ENCODE measurements at regions not wholly inside any gene's neighbourhood (a gene's known extent, or its start where the extent isn't known, plus 50 kb on each side); places are given as distances from the start of the nearest gene placed in this dataset.

- no peaks in the 10 kb centered on the region for H3K9me2 ChIP-seq (ENCODE audit: insufficient read depth, low read length)
- no peaks in the 10 kb centered on the region for H4K20me1 ChIP-seq (ENCODE audit: insufficient read depth)
- H3K4me3 ChIP-seq (ENCODE audit: low read length) = no peak overlapping the region
- no peaks in the 10 kb centered on the region for H3K79me2 ChIP-seq (replicated peaks; ENCODE audit: insufficient read depth, low read length)
- H3K27ac ChIP-seq (ENCODE audit: low read length) = no peak overlapping the region
- TF ChIP-seq RAD21 (conservative IDR thresholded peaks at IDR 0.05) (peak; percentile 49), EZH2 (IDR thresholded peaks at IDR 0.05; ENCODE audit: borderline replicate concordance, insufficient read depth, low read length, poor library complexity, severe bottlenecking) (no peak), POLR2AphosphoS5 (IDR thresholded peaks at IDR 0.05) (no peak), SMC3 (conservative IDR thresholded peaks at IDR 0.05; ENCODE audit: poor library complexity) (peak; percentile 43), TAF1 (IDR thresholded peaks at IDR 0.05; ENCODE audit: low read depth) (no peak)
- TF ChIP-seq, protein P1, sequence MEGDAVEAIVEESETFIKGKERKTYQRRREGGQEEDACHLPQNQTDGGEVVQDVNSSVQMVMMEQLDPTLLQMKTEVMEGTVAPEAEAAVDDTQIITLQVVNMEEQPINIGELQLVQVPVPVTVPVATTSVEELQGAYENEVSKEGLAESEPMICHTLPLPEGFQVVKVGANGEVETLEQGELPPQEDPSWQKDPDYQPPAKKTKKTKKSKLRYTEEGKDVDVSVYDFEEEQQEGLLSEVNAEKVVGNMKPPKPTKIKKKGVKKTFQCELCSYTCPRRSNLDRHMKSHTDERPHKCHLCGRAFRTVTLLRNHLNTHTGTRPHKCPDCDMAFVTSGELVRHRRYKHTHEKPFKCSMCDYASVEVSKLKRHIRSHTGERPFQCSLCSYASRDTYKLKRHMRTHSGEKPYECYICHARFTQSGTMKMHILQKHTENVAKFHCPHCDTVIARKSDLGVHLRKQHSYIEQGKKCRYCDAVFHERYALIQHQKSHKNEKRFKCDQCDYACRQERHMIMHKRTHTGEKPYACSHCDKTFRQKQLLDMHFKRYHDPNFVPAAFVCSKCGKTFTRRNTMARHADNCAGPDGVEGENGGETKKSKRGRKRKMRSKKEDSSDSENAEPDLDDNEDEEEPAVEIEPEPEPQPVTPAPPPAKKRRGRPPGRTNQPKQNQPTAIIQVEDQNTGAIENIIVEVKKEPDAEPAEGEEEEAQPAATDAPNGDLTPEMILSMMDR (IDR thresholded peaks at IDR 0.05; ENCODE audit: poor library complexity, severe bottlenecking) = peak; percentile 47
- TF ChIP-seq, protein P2, sequence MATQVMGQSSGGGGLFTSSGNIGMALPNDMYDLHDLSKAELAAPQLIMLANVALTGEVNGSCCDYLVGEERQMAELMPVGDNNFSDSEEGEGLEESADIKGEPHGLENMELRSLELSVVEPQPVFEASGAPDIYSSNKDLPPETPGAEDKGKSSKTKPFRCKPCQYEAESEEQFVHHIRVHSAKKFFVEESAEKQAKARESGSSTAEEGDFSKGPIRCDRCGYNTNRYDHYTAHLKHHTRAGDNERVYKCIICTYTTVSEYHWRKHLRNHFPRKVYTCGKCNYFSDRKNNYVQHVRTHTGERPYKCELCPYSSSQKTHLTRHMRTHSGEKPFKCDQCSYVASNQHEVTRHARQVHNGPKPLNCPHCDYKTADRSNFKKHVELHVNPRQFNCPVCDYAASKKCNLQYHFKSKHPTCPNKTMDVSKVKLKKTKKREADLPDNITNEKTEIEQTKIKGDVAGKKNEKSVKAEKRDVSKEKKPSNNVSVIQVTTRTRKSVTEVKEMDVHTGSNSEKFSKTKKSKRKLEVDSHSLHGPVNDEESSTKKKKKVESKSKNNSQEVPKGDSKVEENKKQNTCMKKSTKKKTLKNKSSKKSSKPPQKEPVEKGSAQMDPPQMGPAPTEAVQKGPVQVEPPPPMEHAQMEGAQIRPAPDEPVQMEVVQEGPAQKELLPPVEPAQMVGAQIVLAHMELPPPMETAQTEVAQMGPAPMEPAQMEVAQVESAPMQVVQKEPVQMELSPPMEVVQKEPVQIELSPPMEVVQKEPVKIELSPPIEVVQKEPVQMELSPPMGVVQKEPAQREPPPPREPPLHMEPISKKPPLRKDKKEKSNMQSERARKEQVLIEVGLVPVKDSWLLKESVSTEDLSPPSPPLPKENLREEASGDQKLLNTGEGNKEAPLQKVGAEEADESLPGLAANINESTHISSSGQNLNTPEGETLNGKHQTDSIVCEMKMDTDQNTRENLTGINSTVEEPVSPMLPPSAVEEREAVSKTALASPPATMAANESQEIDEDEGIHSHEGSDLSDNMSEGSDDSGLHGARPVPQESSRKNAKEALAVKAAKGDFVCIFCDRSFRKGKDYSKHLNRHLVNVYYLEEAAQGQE (IDR thresholded peaks at IDR 0.05; ENCODE audit: borderline replicate concordance) = no peak
- H3K9me3 ChIP-seq (ENCODE audit: low read length) = no peaks in the 10 kb centered on the region
- H3K4me2 ChIP-seq (ENCODE audit: low read length) = no peak overlapping the region
- H2AFZ ChIP-seq (ENCODE audit: low read depth, low read length) = no peak overlapping the region
- H3K36me3 ChIP-seq (ENCODE audit: insufficient read depth, low read length) = no peaks in the 10 kb centered on the region
- H3K9ac ChIP-seq (ENCODE audit: low read length) = no peak overlapping the region
- H3F3A ChIP-seq (ENCODE audit: insufficient read depth, low read length, poor library complexity, severe bottlenecking) = no peaks in the 10 kb centered on the region
- no peaks in the 10 kb centered on the region for H3K27me3 ChIP-seq (ENCODE audit: insufficient read depth, low read depth, low read length)
These were observed 576.8 kb upstream of the TMEM132C start for GRCh38 chr12:127690161-127690560.

DNA sequence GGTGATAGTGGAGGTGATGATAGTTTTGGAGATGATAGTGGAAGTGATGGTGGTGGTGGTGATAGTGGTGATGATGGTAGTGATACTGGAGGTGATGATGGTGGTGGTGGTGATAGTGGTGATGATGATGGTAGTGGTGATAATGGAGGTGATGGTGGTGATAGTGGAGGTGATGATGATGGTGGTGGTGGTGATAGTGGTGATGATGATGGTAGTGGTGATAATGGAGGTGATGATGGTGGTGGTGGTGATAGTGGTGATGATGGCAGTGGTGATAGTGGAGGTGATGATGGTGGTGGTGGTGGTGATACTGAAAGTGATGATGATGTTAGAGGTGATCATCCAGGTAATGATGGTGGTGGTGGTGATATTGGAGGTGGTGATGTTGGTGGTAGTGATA is 570.0 kb upstream of the TMEM132C start:
- Histone ChIP-seq H4K20me1 (ENCODE audit: insufficient read depth) (no peaks in the 10 kb centered on the region), H2AFZ (ENCODE audit: low read depth, low read length) (no peak overlapping the region), H3K4me2 (ENCODE audit: low read length) (no peak overlapping the region), H3K9ac (ENCODE audit: low read length) (no peak overlapping the region), H3K9me2 (ENCODE audit: insufficient read depth, low read length) (no peaks in the 10 kb centered on the region), H3K4me3 (ENCODE audit: low read length) (no peak overlapping the region), H3K36me3 (ENCODE audit: insufficient read depth, low read length) (no peaks in the 10 kb centered on the region), H3K9me3 (ENCODE audit: low read length) (no peaks in the 10 kb centered on the region), H3F3A (ENCODE audit: insufficient read depth, low read length, poor library complexity, severe bottlenecking) (no peaks in the 10 kb centered on the region), H3K27me3 (ENCODE audit: insufficient read depth, low read depth, low read length) (no peaks in the 10 kb centered on the region), H3K27ac (ENCODE audit: low read length) (no peak overlapping the region), H3K79me2 (replicated peaks; ENCODE audit: insufficient read depth, low read length) (no peaks in the 10 kb centered on the region)
- TF ChIP-seq, protein P1 (IDR thresholded peaks at IDR 0.05; ENCODE audit: poor library complexity, severe bottlenecking) = no peak
- TF ChIP-seq, protein P2 (IDR thresholded peaks at IDR 0.05; ENCODE audit: borderline replicate concordance) = no peak
- no peak for TF ChIP-seq MXI1 (conservative IDR thresholded peaks at IDR 0.05; ENCODE audit: poor library complexity, severe bottlenecking)
- no peak for TF ChIP-seq TAF1 (IDR thresholded peaks at IDR 0.05; ENCODE audit: low read depth)
- TF ChIP-seq EP300 (conservative IDR thresholded peaks at IDR 0.05; ENCODE audit: poor library complexity, severe bottlenecking) = no peak
- no peak for TF ChIP-seq EZH2 (IDR thresholded peaks at IDR 0.05; ENCODE audit: borderline replicate concordance, insufficient read depth, low read length, poor library complexity, severe bottlenecking)
- TF ChIP-seq RAD21 (conservative IDR thresholded peaks at IDR 0.05) = no peak
- TF ChIP-seq SMC3 (conservative IDR thresholded peaks at IDR 0.05; ENCODE audit: poor library complexity) = no peak
- TF ChIP-seq POLR2AphosphoS5 (IDR thresholded peaks at IDR 0.05) = no peak
